DND-41 (cell line): ENCODE measurements at regions not wholly inside any gene's neighbourhood (a gene's known extent, or its start where the extent isn't known, plus 50 kb on each side); places are given as distances from the start of the nearest gene placed in this dataset.

Experiments
- ATAC-seq: fragments of 200-7000 bp; cut with Tn5 transposase; 3 replicates; pipeline ENCODE4 v1.9.1; 2021; ENCODE audit warnings: low read depth; ENCODE audit not compliant: insufficient read depth
- DNase-seq: peaks from one replicate; pipeline ENCODE4 v3.0.0-alpha.2; 2020
- H2AFZ ChIP-seq: 2 replicates; pipeline ENCODE4 v1.6.0; 2012; ENCODE audit warnings: low read depth, low read length
- H3K27ac ChIP-seq: 2 replicates; pipeline ENCODE4 v1.5.1; 2012; ENCODE audit warnings: low read length, inconsistent platforms
- H3K27me3 ChIP-seq: fragments of 200-600 bp; sonication (generic); 2 replicates; pipeline ENCODE4 v1.6.0; 2012; ENCODE audit warnings: low read length, mild to moderate bottlenecking, inconsistent platforms; ENCODE audit not compliant: insufficient read depth, poor library complexity
- H3K36me3 ChIP-seq: 2 replicates; pipeline ENCODE4 v1.5.1; 2012; ENCODE audit warnings: low read length, inconsistent platforms; ENCODE audit not compliant: insufficient read depth
- H3K4me1 ChIP-seq: 2 replicates; pipeline ENCODE4 v1.5.1; 2012; ENCODE audit warnings: mild to moderate bottlenecking, low read length; ENCODE audit not compliant: insufficient read depth
- H3K4me2 ChIP-seq: 2 replicates; pipeline ENCODE4 v1.6.0; 2012; ENCODE audit warnings: mild to moderate bottlenecking, moderate library complexity, low read length, inconsistent platforms; ENCODE audit not compliant: insufficient read depth
- H3K4me3 ChIP-seq, 2 experiments: fragments of 200-600 bp in 1 of 2; shearing (Covaris generic) in 1 of 2; 2 replicates each; pipeline ENCODE4 v1.5.1; 2012 to 2016; ENCODE audit warnings: inconsistent platforms in 2 of 2, low read length in 2 of 2, mild to moderate bottlenecking in 2 of 2, low read depth in 1 of 2, moderate library complexity in 1 of 2
- H3K79me2 ChIP-seq: 2 replicates; pipeline ENCODE4 v1.6.0; 2012; ENCODE audit warnings: low read length, inconsistent platforms; ENCODE audit not compliant: insufficient read depth
- H3K9ac ChIP-seq: 2 replicates; pipeline ENCODE4 v1.6.0; 2012; ENCODE audit warnings: low read depth, mild to moderate bottlenecking, inconsistent platforms, low read length, moderate library complexity
- H3K9me3 ChIP-seq: 2 replicates; pipeline ENCODE4 v1.5.1; 2012; ENCODE audit warnings: low read length, moderate library complexity, mild to moderate bottlenecking, inconsistent platforms; ENCODE audit not compliant: insufficient read depth, severe bottlenecking
- H4K20me1 ChIP-seq: 2 replicates; pipeline ENCODE4 v1.6.0; 2012; ENCODE audit warnings: low read length; ENCODE audit not compliant: insufficient read depth
- CTCF ChIP-seq: IDR thresholded peaks from 2 replicates; pipeline ENCODE4 v1.5.1; 2012; ENCODE audit warnings: borderline replicate concordance, low read length, moderate library complexity, mild to moderate bottlenecking; ENCODE audit not compliant: poor library complexity, severe bottlenecking; ENCODE audit errors: extremely low read depth
- EZH2 ChIP-seq: IDR thresholded peaks from 3 replicates; pipeline ENCODE4 v1.6.1; 2012; ENCODE audit warnings: borderline replicate concordance, low read depth, mild to moderate bottlenecking, moderate library complexity, low read length, inconsistent platforms; ENCODE audit not compliant: severe bottlenecking

GRCh38 chr13:67568205-67568604, 338.1 kb upstream of the PCDH9 start:
- Histone ChIP-seq H3K4me2 (no peak overlapping the region), H3K27ac (no peak overlapping the region), H2AFZ (no peak overlapping the region), H3K4me1 (no peaks in the 10 kb centered on the region), H3K36me3 (no peaks in the 10 kb centered on the region), H3K4me3 (no peak overlapping the region), H3K9me3 (no peaks in the 10 kb centered on the region), H3K9ac (no peak overlapping the region), H3K27me3 (no peaks in the 10 kb centered on the region), H4K20me1 (no peaks in the 10 kb centered on the region), H3K79me2 (no peaks in the 10 kb centered on the region)
- DNase-seq (no peak), ATAC-seq (no peak)
- TF ChIP-seq CTCF: no peak
- no peak for TF ChIP-seq EZH2

GRCh38 chr13:67557642-67558241, 327.6 kb upstream of the PCDH9 start:
- ATAC-seq (no peak), DNase-seq (no peak)
- Histone ChIP-seq H3K36me3 (no peaks in the 10 kb centered on the region), H3K4me1 (no peaks in the 10 kb centered on the region), H3K9me3 (no peaks in the 10 kb centered on the region), H3K27me3 (no peaks in the 10 kb centered on the region), H4K20me1 (no peaks in the 10 kb centered on the region), H3K27ac (no peak overlapping the region), H3K79me2 (no peaks in the 10 kb centered on the region), H2AFZ (no peak overlapping the region), H3K4me2 (no peak overlapping the region), H3K4me3 (no peak overlapping the region), H3K9ac (no peak overlapping the region)
- TF ChIP-seq CTCF: no peak
- TF ChIP-seq EZH2: no peak

GRCh38 chr13:67557118-67557517, 327.0 kb upstream of the PCDH9 start:
- Histone ChIP-seq H2AFZ (no peak overlapping the region), H3K27ac (no peak overlapping the region), H4K20me1 (no peaks in the 10 kb centered on the region), H3K9ac (no peak overlapping the region), H3K4me2 (no peak overlapping the region), H3K79me2 (no peaks in the 10 kb centered on the region), H3K4me1 (no peaks in the 10 kb centered on the region), H3K27me3 (no peaks in the 10 kb centered on the region), H3K36me3 (no peaks in the 10 kb centered on the region), H3K4me3 (no peak overlapping the region), H3K9me3 (no peaks in the 10 kb centered on the region)
- ATAC-seq: no peak
- DNase-seq: no peak
- TF ChIP-seq CTCF (no peak), EZH2 (no peak)
